A673 (cell line): ENCODE measurements at regions not wholly inside any gene's neighbourhood (a gene's known extent, or its start where the extent isn't known, plus 50 kb on each side); places are given as distances from the start of the nearest gene placed in this dataset.

Experiments used
- BruUV-seq: library from RNA; stranded (reverse); fragments of 400-500 nt; replicated peaks from 2 replicates; lab custom pipeline; 2021; lab: Mats Ljungman, UMichigan
- CTCF ChIA-PET: fragments of 300-600 bp; sonication (Branson Sonifier 250); formaldehyde crosslinking; loops from one replicate; lab custom pipeline; 2022; ENCODE audit warnings: antibody characterized with exemption; lab: Charles Lee
- POLR2A ChIA-PET: fragments of 300-600 bp; sonication (Branson Sonifier 250); formaldehyde crosslinking; loops from one replicate; lab custom pipeline; 2022; ENCODE audit warnings: antibody characterized with exemption; ENCODE audit not compliant: low non-redundant PET; lab: Charles Lee
- DNase-seq: peaks from one replicate; pipeline ENCODE4 v3.0.0-alpha.2; 2015; ENCODE audit warnings: low spot score
- H3K27ac ChIP-seq: fragments of 200-600 bp; sonication (generic); 2 replicates; pipeline ENCODE4 v1.5.1; 2016; ENCODE audit warnings: mixed run types, low read depth, mild to moderate bottlenecking, mixed read lengths, antibody characterized with exemption, low read length; ENCODE audit not compliant: poor library complexity, severe bottlenecking
- H3K27me3 ChIP-seq: fragments of 200-600 bp; sonication (generic); replicated peaks from 2 replicates; pipeline ENCODE4 v1.6.1; 2017; ENCODE audit warnings: mixed run types, low read depth, mild to moderate bottlenecking, mixed read lengths, antibody characterized with exemption, low read length; ENCODE audit not compliant: insufficient read depth, poor library complexity
- H3K36me3 ChIP-seq: fragments of 200-600 bp; sonication (generic); 2 replicates; pipeline ENCODE4 v1.6.1; 2016; ENCODE audit warnings: mixed run types, mild to moderate bottlenecking, mixed read lengths, antibody characterized with exemption, low read length; ENCODE audit not compliant: insufficient read depth, poor library complexity, severe bottlenecking
- H3K4me1 ChIP-seq: fragments of 200-600 bp; sonication (generic); 2 replicates; pipeline ENCODE4 v1.6.1; 2017; ENCODE audit warnings: mixed run types, mild to moderate bottlenecking, mixed read lengths, antibody characterized with exemption, low read length; ENCODE audit not compliant: insufficient read depth, poor library complexity, severe bottlenecking
- H3K4me3 ChIP-seq: fragments of 200-600 bp; sonication (generic); 2 replicates; pipeline ENCODE4 v1.5.1; 2016; ENCODE audit warnings: low read depth, mixed run types, mild to moderate bottlenecking, mixed read lengths, low read length; ENCODE audit not compliant: poor library complexity, severe bottlenecking
- H3K9me3 ChIP-seq: fragments of 200-600 bp; sonication (generic); 2 replicates; pipeline ENCODE4 v1.6.1; 2016; ENCODE audit warnings: mixed run types, low read depth, mild to moderate bottlenecking, mixed read lengths, antibody characterized with exemption, low read length; ENCODE audit not compliant: poor library complexity, severe bottlenecking
- EZH2 ChIP-seq: fragments of 200-600 bp; sonication (generic); IDR thresholded peaks from 2 replicates; pipeline ENCODE4 v1.6.1; 2017; ENCODE audit warnings: borderline replicate concordance, low read depth, mild to moderate bottlenecking, mixed read lengths, antibody characterized with exemption, low read length; ENCODE audit not compliant: poor library complexity, severe bottlenecking
- intact Hi-C: fragments of 100-400 bp; cut with micrococcal nuclease; formaldehyde crosslinking; loops from one replicate; pipeline ENCODE4 v1.10.0; 2022; ENCODE audit not compliant: unreplicated experiment
- TF ChIP-seq, protein P1 (sequence below): fragments of 300-800, 200-600 bp; sonication (generic); conservative IDR thresholded peaks from 2 replicates; pipeline ENCODE4 v1.5.1; 2017; ENCODE audit warnings: low read depth, mild to moderate bottlenecking, antibody characterized with exemption, low read length, moderate library complexity, mixed read lengths

GRCh38 chr3:15860014-15860934 is 62.5 kb upstream of the ANKRD28 start:
- peak overlapping the region; percentile 75 for H3K4me3 ChIP-seq
- H3K36me3 ChIP-seq, result no peaks in the 10 kb centered on the region
- H3K27ac ChIP-seq, result peak overlapping the region; percentile 10
- intact Hi-C loops, result no loop called here
- peaks cover 8% of the 10 kb centered on the region for H3K4me1 ChIP-seq
- ChIA-PET CTCF (no interaction called here), POLR2A (no interaction called here)
- no peaks in the 10 kb centered on the region for H3K9me3 ChIP-seq
- no peak for TF ChIP-seq EZH2
- TF ChIP-seq, protein P1, sequence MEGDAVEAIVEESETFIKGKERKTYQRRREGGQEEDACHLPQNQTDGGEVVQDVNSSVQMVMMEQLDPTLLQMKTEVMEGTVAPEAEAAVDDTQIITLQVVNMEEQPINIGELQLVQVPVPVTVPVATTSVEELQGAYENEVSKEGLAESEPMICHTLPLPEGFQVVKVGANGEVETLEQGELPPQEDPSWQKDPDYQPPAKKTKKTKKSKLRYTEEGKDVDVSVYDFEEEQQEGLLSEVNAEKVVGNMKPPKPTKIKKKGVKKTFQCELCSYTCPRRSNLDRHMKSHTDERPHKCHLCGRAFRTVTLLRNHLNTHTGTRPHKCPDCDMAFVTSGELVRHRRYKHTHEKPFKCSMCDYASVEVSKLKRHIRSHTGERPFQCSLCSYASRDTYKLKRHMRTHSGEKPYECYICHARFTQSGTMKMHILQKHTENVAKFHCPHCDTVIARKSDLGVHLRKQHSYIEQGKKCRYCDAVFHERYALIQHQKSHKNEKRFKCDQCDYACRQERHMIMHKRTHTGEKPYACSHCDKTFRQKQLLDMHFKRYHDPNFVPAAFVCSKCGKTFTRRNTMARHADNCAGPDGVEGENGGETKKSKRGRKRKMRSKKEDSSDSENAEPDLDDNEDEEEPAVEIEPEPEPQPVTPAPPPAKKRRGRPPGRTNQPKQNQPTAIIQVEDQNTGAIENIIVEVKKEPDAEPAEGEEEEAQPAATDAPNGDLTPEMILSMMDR, result no peak
- H3K27me3 ChIP-seq, result no peaks in the 10 kb centered on the region
- DNase-seq, result peak; percentile 55
- no TSS peak for BruUV-seq

DNA sequence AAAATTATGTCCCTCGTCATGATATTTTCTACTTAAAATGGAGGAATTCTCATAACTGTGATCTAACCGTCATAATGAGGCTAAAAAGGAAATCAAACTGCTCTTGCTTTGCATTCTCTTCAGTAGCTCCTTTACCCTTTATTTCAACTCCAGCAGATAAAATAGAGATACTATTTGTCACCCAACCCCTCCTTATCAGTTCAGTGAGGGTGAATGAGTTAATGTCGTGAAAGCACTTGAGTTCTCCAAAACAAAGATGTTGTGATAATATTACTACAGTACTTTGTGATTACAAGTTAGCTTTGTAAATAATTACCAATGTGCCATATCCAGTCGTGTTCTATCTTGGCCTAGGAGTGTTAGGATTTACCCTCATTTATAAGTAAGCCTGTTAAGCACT is 63.4 kb upstream of the ANKRD28 start:
- Histone ChIP-seq H3K27me3 (no peaks in the 10 kb centered on the region), H3K9me3 (no peaks in the 10 kb centered on the region), H3K27ac (no peak overlapping the region), H3K4me3 (no peak overlapping the region), H3K36me3 (no peaks in the 10 kb centered on the region), H3K4me1 (peaks cover 8% of the 10 kb centered on the region)
- ChIA-PET POLR2A (no interaction called here), CTCF (no interaction called here)
- intact Hi-C loops, result no loop called here
- no TSS peak for BruUV-seq
- DNase-seq, result no peak
- TF ChIP-seq, protein P1, result no peak
- TF ChIP-seq EZH2, result no peak

- H3K4me1 ChIP-seq, result no peaks in the 10 kb centered on the region
- no peaks in the 10 kb centered on the region for H3K36me3 ChIP-seq
- peaks cover 9% of the 10 kb centered on the region for H3K27me3 ChIP-seq
- intact Hi-C loops, result no loop called here
- ChIA-PET POLR2A (no interaction called here), CTCF (no interaction called here)
- H3K9me3 ChIP-seq, result no peaks in the 10 kb centered on the region
- H3K4me3 ChIP-seq, result no peak overlapping the region
- DNase-seq, result no peak
- no peak overlapping the region for H3K27ac ChIP-seq
- BruUV-seq, result no TSS peak
- no peak for TF ChIP-seq EZH2
- TF ChIP-seq, protein P1, result no peak
Observed at GRCh38 chr3:15872807-15873206, 75.0 kb upstream of the ANKRD28 start.
